HG03280 (cell line): ENCODE measurements at regions not wholly inside any gene's neighbourhood (a gene's known extent, or its start where the extent isn't known, plus 50 kb on each side); places are given as distances from the start of the nearest gene placed in this dataset.

ENCODE experiments used
- ATAC-seq: cut with Tn5 transposase; IDR thresholded peaks from one replicate; pipeline ENCODE4 v1.9.1; 2021; ENCODE audit warnings: mild to moderate bottlenecking, moderate library complexity; ENCODE audit not compliant: unreplicated experiment

- no peak for ATAC-seq
Measured at GRCh38 chr5:105794578-105794977, 1876.2 kb downstream of the EFNA5 start.

- ATAC-seq = no peak
Measured at GRCh38 chr5:105789246-105789645, 1881.5 kb downstream of the EFNA5 start.

GRCh38 chr5:105783811-105784210 is 1886.9 kb downstream of the EFNA5 start:
- ATAC-seq = no peak

DNA sequence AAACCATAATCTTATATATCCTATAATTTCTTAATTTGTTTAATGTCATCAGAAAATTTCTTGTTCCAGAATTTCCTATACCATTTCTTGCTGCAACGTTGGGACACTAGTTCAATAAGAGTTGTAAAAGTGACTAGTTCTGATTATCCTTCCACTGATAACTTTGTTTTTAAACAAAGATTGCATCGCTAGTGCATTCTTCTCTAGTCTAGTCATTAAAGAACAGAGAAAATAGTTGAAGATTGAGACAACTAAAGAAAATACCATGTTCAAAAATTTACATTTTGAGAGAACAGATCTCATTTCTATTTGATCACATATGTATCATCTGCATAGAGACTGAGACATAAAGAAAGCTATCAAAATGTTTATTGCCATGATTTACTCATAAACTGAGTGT is 1888.2 kb downstream of the EFNA5 start:
- no peak for ATAC-seq

DNA sequence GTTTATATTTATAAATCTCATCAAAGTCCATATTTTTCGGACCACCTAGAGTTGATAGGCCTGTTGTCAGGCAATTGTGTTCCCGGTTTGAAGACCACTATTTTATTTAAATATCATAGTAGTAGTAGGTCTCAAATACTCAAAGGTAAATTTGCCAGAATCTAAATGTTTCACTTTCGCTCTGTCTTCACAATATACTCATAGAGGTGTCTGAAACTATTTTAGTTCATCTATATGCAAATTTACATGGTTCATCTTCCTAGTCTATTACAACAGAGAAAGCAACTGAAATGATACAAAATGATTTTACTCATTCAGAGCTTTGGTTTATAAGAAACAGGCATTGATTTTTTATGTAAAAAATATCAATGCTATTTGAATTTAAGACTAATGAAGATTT is 1897.5 kb downstream of the EFNA5 start:
- no peak for ATAC-seq

GRCh38 chr5:105767267-105767666 is 1903.5 kb downstream of the EFNA5 start:
- no peak for ATAC-seq

DNA sequence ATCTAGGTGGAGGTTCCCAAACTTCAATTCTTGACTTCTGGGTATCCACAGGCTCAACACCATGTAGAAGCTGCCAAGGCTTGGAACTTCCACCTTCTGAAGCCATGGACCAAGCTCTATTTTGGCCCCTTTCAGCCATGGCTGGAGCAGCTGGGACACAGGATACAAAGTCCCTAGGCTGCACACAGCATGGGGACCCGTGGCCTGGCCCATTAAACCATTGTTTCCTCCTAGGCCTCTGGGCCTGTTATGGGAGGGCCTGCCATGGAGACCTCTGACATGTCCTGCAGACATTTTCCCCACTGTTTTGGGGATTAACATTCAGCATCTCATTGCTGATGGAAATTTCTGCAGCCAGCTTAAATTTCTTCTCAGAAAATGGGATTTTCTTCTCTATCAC is 1908.0 kb downstream of the EFNA5 start:
- no peak for ATAC-seq

GRCh38 chr5:105754056-105754455 is 1916.7 kb downstream of the EFNA5 start:
- no peak for ATAC-seq

GRCh38 chr5:105752801-105753200 is 1917.9 kb downstream of the EFNA5 start:
- ATAC-seq = no peak

DNA sequence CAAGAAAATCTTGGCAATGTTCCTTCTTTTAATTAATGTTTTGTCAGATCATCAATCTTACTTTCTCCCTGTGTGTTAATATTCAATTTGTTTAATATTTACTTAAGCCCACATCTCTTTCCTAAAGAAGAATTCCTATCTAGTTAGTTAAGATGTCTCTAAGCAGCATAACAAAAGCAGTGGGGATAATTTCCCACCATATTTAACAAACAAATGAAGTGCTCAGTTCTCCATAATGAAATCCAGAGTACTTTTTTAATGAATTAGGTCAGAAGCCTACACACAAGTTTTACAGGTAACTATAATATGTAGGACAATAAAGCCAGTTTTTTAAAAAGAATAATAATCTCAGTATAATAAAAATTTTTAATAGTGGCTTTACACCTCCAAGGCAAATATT is 1918.8 kb downstream of the EFNA5 start:
- ATAC-seq = no peak

GRCh38 chr5:105745111-105745510 is 1925.6 kb downstream of the EFNA5 start:
- no peak for ATAC-seq

DNA sequence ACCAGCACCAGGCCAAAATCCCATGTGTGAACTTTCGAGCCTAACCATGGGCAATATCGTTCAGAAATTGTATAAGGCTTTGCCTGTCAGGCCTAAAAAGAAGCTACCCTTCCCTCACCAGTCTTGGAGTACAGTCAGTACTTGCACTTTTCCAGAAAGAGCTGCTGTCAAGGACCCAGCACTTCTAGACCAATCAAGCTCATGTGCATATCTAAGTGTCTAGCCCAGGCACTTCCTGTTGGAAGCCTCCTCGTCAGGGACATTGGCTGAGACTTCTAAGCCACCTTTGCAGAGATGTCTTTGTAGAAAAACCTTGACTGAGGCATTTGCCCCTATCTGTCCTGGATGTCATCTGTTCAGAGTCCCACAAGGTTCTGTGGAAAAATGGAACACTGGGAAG is 1930.5 kb downstream of the EFNA5 start:
- no peak for ATAC-seq

DNA sequence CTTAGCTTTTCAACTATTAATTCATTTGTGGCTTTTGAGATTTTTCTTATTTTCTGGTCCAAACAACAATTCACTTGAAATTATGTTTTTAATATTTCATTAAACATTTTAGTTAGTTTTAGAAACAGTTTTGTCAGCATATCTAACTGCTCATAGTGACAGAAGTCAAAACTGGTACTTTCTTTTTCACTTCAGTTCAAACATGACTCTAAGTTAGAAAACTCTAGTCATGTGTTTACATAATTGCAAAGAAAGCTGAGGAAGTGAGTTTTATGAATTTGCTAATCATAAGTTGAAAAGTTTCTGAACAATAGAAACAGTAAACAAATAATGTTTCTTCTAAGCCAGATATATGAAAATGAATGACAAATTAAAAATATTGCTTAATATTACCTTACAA is 1931.0 kb downstream of the EFNA5 start:
- no peak for ATAC-seq

DNA sequence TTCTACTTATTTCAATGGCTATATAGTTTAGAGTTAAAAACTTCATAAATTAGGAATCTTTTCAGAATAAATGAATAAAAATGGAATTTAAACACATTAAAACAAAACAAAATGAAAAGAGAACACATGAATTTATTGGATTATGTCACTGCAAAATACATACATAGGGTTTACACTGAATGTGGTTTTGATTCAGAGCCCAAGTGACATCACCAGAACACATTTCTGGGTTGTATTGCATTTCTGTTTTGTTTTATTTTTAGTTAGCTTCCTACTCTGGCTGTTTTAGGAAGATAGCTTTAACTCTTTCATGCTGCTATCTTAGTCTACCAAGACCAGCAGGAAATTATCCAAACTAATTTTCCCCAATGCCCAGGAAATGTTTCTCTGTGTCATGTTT is 1935.0 kb downstream of the EFNA5 start:
- no peak for ATAC-seq

DNA sequence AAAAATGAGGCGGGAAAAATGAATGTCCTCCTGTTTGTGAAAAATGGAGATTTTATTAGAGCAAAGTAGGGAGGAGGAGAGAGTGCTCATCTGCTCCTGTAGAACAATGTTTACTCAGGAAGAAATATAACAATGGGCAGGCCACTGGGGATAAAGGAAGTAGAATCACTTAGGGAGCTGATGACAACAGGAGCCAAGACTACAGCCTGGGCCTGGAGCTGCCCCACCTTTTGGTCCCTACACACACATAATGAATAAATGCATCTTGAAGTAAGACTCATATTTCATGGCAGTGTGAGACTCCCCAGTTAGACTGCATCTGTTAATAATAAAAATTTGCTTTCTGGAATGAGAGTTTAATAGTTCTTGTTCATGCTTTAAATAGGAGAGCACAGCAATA is 1939.8 kb downstream of the EFNA5 start:
- ATAC-seq = no peak

DNA sequence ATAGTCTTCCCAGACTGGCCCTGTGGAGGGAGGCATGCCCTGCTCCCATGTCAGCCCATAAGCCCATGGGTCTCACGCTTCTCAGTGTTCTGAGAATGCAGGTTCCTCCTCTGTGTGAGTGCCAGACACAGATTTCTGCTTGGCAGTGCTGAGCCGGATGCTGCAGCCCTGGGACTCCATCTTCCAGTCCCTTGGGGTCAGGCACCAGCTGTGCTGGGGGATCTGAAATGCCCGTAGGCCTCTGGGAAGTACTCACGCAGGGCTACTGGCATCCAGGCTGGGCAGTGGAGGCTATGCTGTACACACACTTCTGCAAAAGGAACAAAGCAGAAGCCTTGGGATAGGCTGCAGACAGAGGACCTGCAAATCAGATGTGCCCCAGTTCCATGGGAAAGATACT is 1944.6 kb downstream of the EFNA5 start:
- no peak for ATAC-seq

DNA sequence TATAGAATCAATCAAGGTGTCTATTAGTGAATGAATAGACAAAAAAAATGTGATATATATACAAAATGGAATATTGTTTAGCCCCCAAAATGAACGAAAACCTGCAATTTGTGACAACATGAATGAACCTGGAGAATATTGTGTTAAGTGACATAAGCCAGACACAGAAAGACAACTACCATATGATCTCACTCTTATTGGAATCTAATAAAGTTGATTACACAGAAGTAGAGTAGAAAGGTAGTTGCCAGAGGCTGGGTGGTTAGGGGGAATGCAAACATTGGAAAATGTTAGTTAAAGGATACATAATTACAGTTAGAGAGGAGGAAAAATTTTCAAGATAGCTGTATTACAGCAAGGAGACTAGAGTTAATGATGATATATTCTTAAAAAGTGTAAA is 1962.3 kb downstream of the EFNA5 start:
- ATAC-seq = no peak

GRCh38 chr5:105702323-105702722 is 1968.4 kb downstream of the EFNA5 start:
- no peak for ATAC-seq

DNA sequence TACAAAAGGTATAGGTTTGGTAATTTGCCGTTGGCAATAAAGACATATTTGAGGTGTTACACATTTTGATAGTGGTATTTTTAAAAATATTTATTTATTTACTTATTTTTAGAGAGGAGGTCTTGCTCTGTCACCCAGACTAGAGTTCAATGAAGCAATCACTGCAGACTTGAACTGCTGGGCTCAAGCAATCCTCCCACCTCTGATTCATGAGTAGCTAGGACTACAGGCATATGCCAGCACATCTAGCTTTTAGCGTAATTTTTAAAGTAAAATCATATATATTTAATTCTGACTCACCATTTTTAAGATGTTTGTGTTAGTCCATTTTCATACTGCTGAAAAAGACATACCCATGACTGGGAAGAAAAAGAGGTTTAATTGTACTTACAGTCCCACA is 1974.3 kb downstream of the EFNA5 start:
- ATAC-seq = no peak

DNA sequence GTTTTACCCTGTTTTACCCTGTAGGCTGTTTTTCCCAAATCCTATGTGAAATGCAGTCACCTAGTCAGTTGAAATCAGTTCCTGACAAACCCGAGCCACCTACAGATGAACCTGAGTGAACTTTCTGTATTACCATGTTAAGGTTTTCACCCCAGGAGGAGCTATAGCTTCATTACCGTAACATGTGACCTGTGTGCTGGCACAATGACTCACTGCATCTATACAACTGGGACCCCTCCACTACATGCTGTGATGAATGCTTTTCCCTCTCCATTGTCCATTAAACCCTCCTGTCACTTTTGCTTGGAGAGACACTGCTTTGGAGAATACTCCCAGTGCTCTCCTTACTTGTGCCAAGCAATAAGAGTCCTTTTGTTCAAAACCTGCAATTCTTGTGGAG is 1974.8 kb downstream of the EFNA5 start:
- no peak for ATAC-seq

GRCh38 chr5:105689596-105689995 is 1981.1 kb downstream of the EFNA5 start:
- ATAC-seq = no peak

- no peak for ATAC-seq
Measured at GRCh38 chr5:105688227-105688792, 1982.4 kb downstream of the EFNA5 start.

- no peak for ATAC-seq
Measured at GRCh38 chr5:105687493-105687892, 1983.2 kb downstream of the EFNA5 start.

DNA sequence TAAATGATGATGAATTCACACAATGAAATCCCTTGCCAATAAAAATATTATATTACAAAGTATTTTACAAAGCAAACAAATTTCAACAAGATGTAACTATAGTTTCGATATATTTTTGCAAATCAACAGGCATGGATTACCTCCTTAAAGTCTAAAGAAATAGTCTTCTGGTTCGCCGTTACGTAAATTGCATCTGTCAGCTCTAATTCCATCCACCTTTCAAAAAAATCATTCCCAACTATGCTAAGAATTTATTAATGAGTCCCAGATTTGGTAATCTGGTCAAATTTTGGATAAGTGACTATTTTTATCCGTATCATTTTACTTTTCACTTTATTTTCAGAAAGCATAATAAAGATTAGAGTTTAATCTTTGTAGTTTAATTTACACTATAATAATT is 1984.9 kb downstream of the EFNA5 start:
- ATAC-seq = no peak
